CD14-positive monocyte (primary cell): ENCODE measurements at regions not wholly inside any gene's neighbourhood (a gene's known extent, or its start where the extent isn't known, plus 50 kb on each side); places are given as distances from the start of the nearest gene placed in this dataset.

Experiments
- DNase-seq, 3 donors: peaks; one replicate each; pipeline ENCODE4 v3.0.0-alpha.2; 2011 to 2022
- H2AFZ ChIP-seq: 2 replicates; pipeline ENCODE4 v1.6.0; 2012; ENCODE audit warnings: mild to moderate bottlenecking, low read depth, low read length, inconsistent platforms; ENCODE audit not compliant: insufficient read depth, poor library complexity, severe bottlenecking
- H3K27ac ChIP-seq, 2 donors: 1 replicate in 1 of 2; 2 replicates in 1 of 2; pipeline ENCODE4 v1.5.1; 2012 to 2013; ENCODE audit warnings: low read length in 2 of 2, control low read depth in 1 of 2, inconsistent platforms in 1 of 2, low read depth in 1 of 2, mild to moderate bottlenecking in 1 of 2
- H3K27me3 ChIP-seq, 2 donors: one replicate each; pipeline versions ENCODE4 v1.6.0 to v1.6.1; 2011 to 2013; ENCODE audit warnings: low read length in 2 of 2; ENCODE audit not compliant: control insufficient read depth in 2 of 2, insufficient read depth in 2 of 2
- H3K36me3 ChIP-seq, 2 donors: replicated peaks in 1 of 2; 1 replicate in 1 of 2; 2 replicates in 1 of 2; pipeline versions ENCODE4 v1.5.1 to v1.6.1; 2012 to 2013; ENCODE audit warnings: low read length in 2 of 2, control low read depth in 1 of 2, inconsistent platforms in 1 of 2, mild to moderate bottlenecking in 1 of 2; ENCODE audit not compliant: insufficient read depth in 2 of 2, control insufficient read depth in 1 of 2
- H3K4me1 ChIP-seq, 2 donors: 1 replicate in 1 of 2; 2 replicates in 1 of 2; pipeline versions ENCODE4 v1.5.1 to v1.6.1; 2012 to 2013; ENCODE audit warnings: low read length in 2 of 2, control low read depth in 1 of 2, inconsistent platforms in 1 of 2, mild to moderate bottlenecking in 1 of 2, moderate library complexity in 1 of 2; ENCODE audit not compliant: insufficient read depth in 2 of 2, control insufficient read depth in 1 of 2
- H3K4me2 ChIP-seq: replicated peaks from 2 replicates; pipeline ENCODE3; 2012; ENCODE audit warnings: low read length, moderate library complexity, mild to moderate bottlenecking; ENCODE audit not compliant: poor library complexity, severe bottlenecking; ENCODE audit errors: extremely low read depth
- H3K4me3 ChIP-seq, 3 experiments: fragments of 200-600 bp in 1 of 3; sonication (generic) in 1 of 3; replicated peaks in 1 of 3; 1 replicate in 2 of 3; 2 replicates in 1 of 3; pipeline ENCODE4 v1.5.1; 2011 to 2013; ENCODE audit warnings: low read length in 3 of 3, mild to moderate bottlenecking in 3 of 3, control low read depth in 2 of 3, low read depth in 2 of 3, inconsistent platforms in 1 of 3, moderate library complexity in 1 of 3
- H3K79me2 ChIP-seq: 2 replicates; pipeline ENCODE4 v1.6.0; 2012; ENCODE audit warnings: mild to moderate bottlenecking, control low read depth, inconsistent platforms, low read length, moderate library complexity; ENCODE audit not compliant: insufficient read depth
- H3K9ac ChIP-seq: 2 replicates; pipeline ENCODE4 v1.6.0; 2017; ENCODE audit warnings: low read length, mild to moderate bottlenecking; ENCODE audit not compliant: insufficient read depth, poor library complexity, severe bottlenecking
- H3K9me3 ChIP-seq, 2 donors: replicated peaks in 1 of 2; 1 replicate in 1 of 2; 2 replicates in 1 of 2; pipeline versions ENCODE4 v1.5.1 to v1.6.1; 2012 to 2013; ENCODE audit warnings: low read length in 2 of 2, control low read depth in 1 of 2; ENCODE audit not compliant: control insufficient read depth in 1 of 2, insufficient read depth in 1 of 2
- H4K20me1 ChIP-seq: 2 replicates; pipeline ENCODE4 v1.6.0; 2012; ENCODE audit warnings: mild to moderate bottlenecking, low read length, control low read depth, moderate library complexity; ENCODE audit not compliant: insufficient read depth
- H3K27ac Mint-ChIP-seq, 7 donors: one replicate each; pipeline ENCODE4 v1.8.0; 2020; ENCODE audit warnings: mild to moderate bottlenecking in 7 of 7, mixed read lengths in 7 of 7, moderate library complexity in 6 of 7, inconsistent platforms in 2 of 7
- H3K27me3 Mint-ChIP-seq, 3 donors: one replicate each; pipeline ENCODE4 v1.8.0; 2021 to 2022; ENCODE audit warnings: low read depth in 3 of 3, mild to moderate bottlenecking in 3 of 3, mixed read lengths in 3 of 3, moderate library complexity in 3 of 3, inconsistent platforms in 1 of 3
- H3K36me3 Mint-ChIP-seq, 2 donors: one replicate each; pipeline ENCODE4 v1.8.0; 2020; ENCODE audit warnings: mixed read lengths in 2 of 2, inconsistent platforms in 1 of 2, mild to moderate bottlenecking in 1 of 2
- H3K4me1 Mint-ChIP-seq: one replicate; pipeline ENCODE4 v1.8.0; 2020; ENCODE audit warnings: mild to moderate bottlenecking, mixed read lengths
- H3K4me3 Mint-ChIP-seq, 2 donors: one replicate each; pipeline ENCODE4 v1.8.0; 2020; ENCODE audit warnings: mild to moderate bottlenecking in 2 of 2, mixed read lengths in 2 of 2, moderate library complexity in 1 of 2
- H3K9me3 Mint-ChIP-seq, 7 donors: one replicate each; pipeline ENCODE4 v1.8.0; 2020 to 2022; ENCODE audit warnings: mixed read lengths in 7 of 7, mild to moderate bottlenecking in 6 of 7, moderate library complexity in 6 of 7, inconsistent platforms in 2 of 7
- WGBS: methylation state at CpG from one replicate; pipeline ENCODE4 v1.1.5; 2013; ENCODE audit warnings: missing lambda C conversion rate; ENCODE audit not compliant: insufficient coverage; 5-methylcytosine and 5-hydroxymethylcytosine counted together
- intact Hi-C, 2 donors: fragments of 100-400 bp; cut with micrococcal nuclease; formaldehyde crosslinking; loops; one replicate each; pipeline versions ENCODE4 v1.15.0 to v1.15.1; 2023
- TF ChIP-seq, protein P1 (sequence below): fragments of 200-600 bp; IDR thresholded peaks from one replicate; pipeline ENCODE4 v1.8.0; 2022; ENCODE audit warnings: antibody characterized with exemption, mild to moderate bottlenecking

DNA sequence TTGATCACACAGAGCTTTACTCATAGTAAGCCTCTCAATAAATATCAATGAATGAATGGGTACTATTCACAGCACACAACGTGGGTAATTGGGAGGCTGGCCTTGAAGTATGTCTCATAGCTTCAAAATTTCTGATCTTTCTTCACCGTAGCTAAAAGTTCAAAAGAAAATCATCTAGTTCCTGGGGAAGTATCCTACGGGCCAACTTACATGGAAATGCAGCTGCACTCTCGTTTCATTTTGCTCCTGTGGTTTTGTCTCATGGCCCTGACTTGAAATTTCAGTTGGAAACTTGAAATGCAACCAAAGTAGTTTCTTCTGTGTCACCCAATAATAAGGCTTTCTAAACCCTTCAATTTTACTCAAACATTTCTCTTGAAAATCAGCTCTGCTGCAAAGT is 76.1 kb upstream of the CNIH3 start:
- Mint-ChIP-seq H3K4me3 (no peak overlapping the region), H3K9me3 (peaks cover 0 to 6% (median 0%) of the 10 kb centered on the region in 7 donors), H3K36me3 (no peaks in the 10 kb centered on the region), H3K27me3 (peaks cover 1 to 3% (median 2%) of the 10 kb centered on the region in 3 donors), H3K27ac (peak overlapping the region in 1 of 7 donors; percentile 28), H3K4me1 (peaks cover 48% of the 10 kb centered on the region)
- 0% methylated on average over 3 of the region's 4 CpGs for WGBS
- no peaks in the 10 kb centered on the region for H3K9me3 ChIP-seq
- no peaks in the 10 kb centered on the region for H3K79me2 ChIP-seq
- H3K36me3 ChIP-seq = no peaks in the 10 kb centered on the region
- H2AFZ ChIP-seq = no peak overlapping the region
- no peak overlapping the region for H3K27ac ChIP-seq
- intact Hi-C loops = no loop called here
- H3K4me1 ChIP-seq = peaks cover 29 to 40% of the 10 kb centered on the region in 2 donors
- H3K4me3 ChIP-seq = no peak overlapping the region
- H3K4me2 ChIP-seq = no peak overlapping the region
- H3K27me3 ChIP-seq = no peaks in the 10 kb centered on the region
- no peak overlapping the region for H3K9ac ChIP-seq
- TF ChIP-seq, protein P1, sequence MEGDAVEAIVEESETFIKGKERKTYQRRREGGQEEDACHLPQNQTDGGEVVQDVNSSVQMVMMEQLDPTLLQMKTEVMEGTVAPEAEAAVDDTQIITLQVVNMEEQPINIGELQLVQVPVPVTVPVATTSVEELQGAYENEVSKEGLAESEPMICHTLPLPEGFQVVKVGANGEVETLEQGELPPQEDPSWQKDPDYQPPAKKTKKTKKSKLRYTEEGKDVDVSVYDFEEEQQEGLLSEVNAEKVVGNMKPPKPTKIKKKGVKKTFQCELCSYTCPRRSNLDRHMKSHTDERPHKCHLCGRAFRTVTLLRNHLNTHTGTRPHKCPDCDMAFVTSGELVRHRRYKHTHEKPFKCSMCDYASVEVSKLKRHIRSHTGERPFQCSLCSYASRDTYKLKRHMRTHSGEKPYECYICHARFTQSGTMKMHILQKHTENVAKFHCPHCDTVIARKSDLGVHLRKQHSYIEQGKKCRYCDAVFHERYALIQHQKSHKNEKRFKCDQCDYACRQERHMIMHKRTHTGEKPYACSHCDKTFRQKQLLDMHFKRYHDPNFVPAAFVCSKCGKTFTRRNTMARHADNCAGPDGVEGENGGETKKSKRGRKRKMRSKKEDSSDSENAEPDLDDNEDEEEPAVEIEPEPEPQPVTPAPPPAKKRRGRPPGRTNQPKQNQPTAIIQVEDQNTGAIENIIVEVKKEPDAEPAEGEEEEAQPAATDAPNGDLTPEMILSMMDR = no peak
- peak; percentile 11 to 57 (median 15) for DNase-seq
- H4K20me1 ChIP-seq = no peaks in the 10 kb centered on the region

- Histone ChIP-seq H3K4me3 (no peak overlapping the region), H3K36me3 (no peaks in the 10 kb centered on the region), H3K27me3 (no peaks in the 10 kb centered on the region), H2AFZ (no peak overlapping the region), H3K4me2 (no peak overlapping the region), H3K79me2 (no peaks in the 10 kb centered on the region), H3K9ac (no peak overlapping the region), H4K20me1 (no peaks in the 10 kb centered on the region), H3K9me3 (no peaks in the 10 kb centered on the region), H3K4me1 (peaks cover 29 to 40% of the 10 kb centered on the region in 2 donors), H3K27ac (no peak overlapping the region)
- TF ChIP-seq, protein P1 = no peak
- intact Hi-C loops = no loop called here
- WGBS = no CpG with 5 or more reads among the region's 1 CpG
- Mint-ChIP-seq H3K4me3 (no peak overlapping the region), H3K36me3 (no peaks in the 10 kb centered on the region), H3K4me1 (peaks cover 50% of the 10 kb centered on the region), H3K27ac (no peak overlapping the region), H3K27me3 (peaks cover 0 to 3% (median 2%) of the 10 kb centered on the region in 3 donors), H3K9me3 (peaks cover 0 to 6% (median 0%) of the 10 kb centered on the region in 7 donors)
- no peak for DNase-seq
Observed at GRCh38 chr1:224540535-224540934, 75.6 kb upstream of the CNIH3 start.
